B cell (primary cell): ENCODE measurements at regions not wholly inside any gene's neighbourhood (a gene's known extent, or its start where the extent isn't known, plus 50 kb on each side); places are given as distances from the start of the nearest gene placed in this dataset.

Experiments used
- ATAC-seq: fragments of 200-7000 bp; cut with Tn5 transposase; one replicate; pipeline ENCODE4 v1.10.0; 2021; ENCODE audit warnings: low read depth, mild to moderate bottlenecking, moderate number of reproducible peaks, moderate library complexity
- CTCF ChIA-PET: fragments of 350-600 bp; sonication (Branson Sonifier 250); formaldehyde crosslinking; loops from one replicate; lab custom pipeline; 2021; ENCODE audit warnings: antibody characterized with exemption, inconsistent platforms; lab: Charles Lee
- POLR2A ChIA-PET: fragments of 350-600 bp; sonication (Branson Sonifier 250); formaldehyde crosslinking; loops from one replicate; lab custom pipeline; 2021; ENCODE audit warnings: antibody characterized with exemption; lab: Charles Lee
- DNase-seq: peaks from one replicate; pipeline ENCODE4 v3.0.0; 2013
- H2AFZ ChIP-seq: 2 replicates; pipeline ENCODE4 v1.6.1; 2012; ENCODE audit warnings: mild to moderate bottlenecking, low read depth, low read length; ENCODE audit not compliant: insufficient read depth, poor library complexity, severe bottlenecking
- H3K27ac ChIP-seq, 2 donors: 1 replicate in 1 of 2; 2 replicates in 1 of 2; pipeline ENCODE4 v1.5.1; 2012 to 2013; ENCODE audit warnings: low read length in 2 of 2, mild to moderate bottlenecking in 2 of 2, moderate library complexity in 1 of 2
- H3K27me3 ChIP-seq, 4 experiments: fragments of 200-600 bp in 1 of 4; sonication (generic) in 1 of 4; replicated peaks in 1 of 4; 1 replicate in 2 of 4; 2 replicates in 2 of 4; pipeline versions ENCODE4 v1.6.1 to v1.7.0; 2013 to 2016; ENCODE audit warnings: low read length in 3 of 4, mild to moderate bottlenecking in 2 of 4, mixed read lengths in 1 of 4, moderate library complexity in 1 of 4; ENCODE audit not compliant: insufficient read depth in 4 of 4, control insufficient read depth in 3 of 4; ENCODE audit errors: control extremely low read depth in 1 of 4
- H3K36me3 ChIP-seq, 2 experiments: replicated peaks in 1 of 2; 1 replicate in 1 of 2; 2 replicates in 1 of 2; pipeline versions ENCODE4 v1.6.1 to v1.7.1; 2013; ENCODE audit warnings: low read length in 1 of 2; ENCODE audit not compliant: insufficient read depth in 2 of 2, control insufficient read depth in 1 of 2; ENCODE audit errors: control extremely low read depth in 1 of 2, extremely low read depth in 1 of 2
- H3K4me1 ChIP-seq, 2 donors: fragments of 200-600 bp in 1 of 2; sonication (generic) in 1 of 2; 1 replicate in 1 of 2; 2 replicates in 1 of 2; pipeline versions ENCODE4 v1.5.1 to v1.6.1; 2013 to 2017; ENCODE audit warnings: low read length in 2 of 2; ENCODE audit not compliant: control insufficient read depth in 2 of 2, insufficient read depth in 2 of 2
- H3K4me2 ChIP-seq: replicated peaks from 2 replicates; pipeline ENCODE3; 2012; ENCODE audit warnings: mild to moderate bottlenecking, low read depth, low read length; ENCODE audit not compliant: poor library complexity, severe bottlenecking
- H3K4me3 ChIP-seq, 5 experiments: fragments of 200-600 bp in 1 of 5; sonication (generic) in 1 of 5; 1 replicate in 3 of 5; 2 replicates in 2 of 5; pipeline versions ENCODE4 v1.5.1 to v1.7.0; 2011 to 2016; ENCODE audit warnings: low read length in 4 of 5, mild to moderate bottlenecking in 4 of 5, low read depth in 2 of 5, control low read depth in 1 of 5, moderate library complexity in 1 of 5; ENCODE audit not compliant: insufficient read depth in 1 of 5; ENCODE audit errors: control extremely low read depth in 1 of 5, extremely low read depth in 1 of 5
- H3K79me2 ChIP-seq: fragments of 200-600 bp; sonication (generic); one replicate; pipeline ENCODE4 v1.6.0; 2016; ENCODE audit warnings: low read length; ENCODE audit not compliant: control insufficient read depth, insufficient read depth
- H3K9ac ChIP-seq: fragments of 200-600 bp; sonication (generic); 2 replicates; pipeline ENCODE4 v1.6.1; 2017; ENCODE audit warnings: mild to moderate bottlenecking, low read length, moderate library complexity
- H3K9me3 ChIP-seq, 3 donors: one replicate each; pipeline versions ENCODE4 v1.6.1 to v1.7.1; 2013; ENCODE audit warnings: low read length in 2 of 3; ENCODE audit not compliant: control insufficient read depth in 2 of 3, insufficient read depth in 1 of 3; ENCODE audit errors: control extremely low read depth in 1 of 3
- H4K20me1 ChIP-seq: 2 replicates; pipeline ENCODE4 v1.6.0; 2012; ENCODE audit warnings: mild to moderate bottlenecking, low read length; ENCODE audit not compliant: insufficient read depth, control insufficient read depth, poor library complexity, severe bottlenecking
- H3K27ac Mint-ChIP-seq: one replicate; pipeline ENCODE4 v1.8.0; 2021; ENCODE audit warnings: mixed read lengths
- H3K27me3 Mint-ChIP-seq: one replicate; pipeline ENCODE4 v1.8.0; 2021; ENCODE audit warnings: mixed read lengths
- H3K4me1 Mint-ChIP-seq: one replicate; pipeline ENCODE4 v1.8.0; 2021; ENCODE audit warnings: mixed read lengths
- H3K4me3 Mint-ChIP-seq: one replicate; pipeline ENCODE4 v1.8.0; 2021; ENCODE audit warnings: mixed read lengths
- H3K9me3 Mint-ChIP-seq: one replicate; pipeline ENCODE4 v1.8.0; 2022; ENCODE audit warnings: mixed read lengths; ENCODE audit not compliant: insufficient read depth
- EZH2 ChIP-seq: IDR thresholded peaks from 2 replicates; pipeline ENCODE4 v1.6.1; 2012; ENCODE audit warnings: borderline replicate concordance, low read depth, mild to moderate bottlenecking, moderate library complexity, low read length; ENCODE audit not compliant: insufficient read depth, poor library complexity, severe bottlenecking
- WGBS: methylation state at CpG from one replicate; pipeline ENCODE4 v1.1.5; 2013; ENCODE audit warnings: missing lambda C conversion rate; ENCODE audit not compliant: insufficient coverage; 5-methylcytosine and 5-hydroxymethylcytosine counted together
- intact Hi-C: fragments of 100-400 bp; cut with micrococcal nuclease; formaldehyde crosslinking; loops from one replicate; pipeline ENCODE4 v1.10.0; 2022
- TF ChIP-seq, protein P1 (sequence below): fragments of 200-600 bp; IDR thresholded peaks from one replicate; pipeline ENCODE4 v1.8.0; 2022; ENCODE audit warnings: antibody characterized with exemption, mild to moderate bottlenecking

DNA sequence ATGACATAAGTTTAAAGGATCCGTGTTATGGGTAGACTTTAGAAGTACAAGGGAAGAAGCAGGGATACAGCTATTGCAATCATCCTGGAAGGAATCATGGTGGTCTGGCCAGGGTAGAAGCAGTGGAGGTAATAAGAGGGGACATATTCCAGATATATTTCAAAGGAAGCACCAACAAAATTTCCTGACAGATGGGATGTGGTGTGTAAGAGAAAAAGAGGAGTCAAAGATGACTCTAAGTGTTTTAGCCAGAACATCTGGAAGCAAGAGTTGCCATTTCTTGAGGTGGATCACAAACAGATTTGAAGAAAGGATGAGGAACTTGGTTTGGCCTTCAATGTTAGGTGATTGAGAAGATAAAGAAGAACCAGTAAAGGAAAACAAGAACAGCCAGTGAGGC lies 133.1 kb upstream of the CTAGE1 start:
- no peak overlapping the region for H3K4me3 ChIP-seq
- Mint-ChIP-seq H3K4me1 (no peaks in the 10 kb centered on the region), H3K27me3 (peaks cover 3% of the 10 kb centered on the region), H3K27ac (no peak overlapping the region), H3K4me3 (no peak overlapping the region), H3K9me3 (no peaks in the 10 kb centered on the region)
- DNase-seq (no peak), ATAC-seq (no peak)
- TF ChIP-seq, protein P1, sequence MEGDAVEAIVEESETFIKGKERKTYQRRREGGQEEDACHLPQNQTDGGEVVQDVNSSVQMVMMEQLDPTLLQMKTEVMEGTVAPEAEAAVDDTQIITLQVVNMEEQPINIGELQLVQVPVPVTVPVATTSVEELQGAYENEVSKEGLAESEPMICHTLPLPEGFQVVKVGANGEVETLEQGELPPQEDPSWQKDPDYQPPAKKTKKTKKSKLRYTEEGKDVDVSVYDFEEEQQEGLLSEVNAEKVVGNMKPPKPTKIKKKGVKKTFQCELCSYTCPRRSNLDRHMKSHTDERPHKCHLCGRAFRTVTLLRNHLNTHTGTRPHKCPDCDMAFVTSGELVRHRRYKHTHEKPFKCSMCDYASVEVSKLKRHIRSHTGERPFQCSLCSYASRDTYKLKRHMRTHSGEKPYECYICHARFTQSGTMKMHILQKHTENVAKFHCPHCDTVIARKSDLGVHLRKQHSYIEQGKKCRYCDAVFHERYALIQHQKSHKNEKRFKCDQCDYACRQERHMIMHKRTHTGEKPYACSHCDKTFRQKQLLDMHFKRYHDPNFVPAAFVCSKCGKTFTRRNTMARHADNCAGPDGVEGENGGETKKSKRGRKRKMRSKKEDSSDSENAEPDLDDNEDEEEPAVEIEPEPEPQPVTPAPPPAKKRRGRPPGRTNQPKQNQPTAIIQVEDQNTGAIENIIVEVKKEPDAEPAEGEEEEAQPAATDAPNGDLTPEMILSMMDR = no peak
- no peak for TF ChIP-seq EZH2
- no peaks in the 10 kb centered on the region for H3K27me3 ChIP-seq
- no peaks in the 10 kb centered on the region for H3K36me3 ChIP-seq
- ChIA-PET CTCF (no interaction called here), POLR2A (no interaction called here)
- no peaks in the 10 kb centered on the region for H4K20me1 ChIP-seq
- 100% methylated on average over 1 of the region's 1 CpG for WGBS
- no peak overlapping the region for H3K27ac ChIP-seq
- H3K9ac ChIP-seq = no peak overlapping the region
- H3K9me3 ChIP-seq = no peaks in the 10 kb centered on the region
- no peak overlapping the region for H2AFZ ChIP-seq
- H3K79me2 ChIP-seq = no peaks in the 10 kb centered on the region
- no peaks in the 10 kb centered on the region for H3K4me1 ChIP-seq
- intact Hi-C loops = no loop called here
- no peak overlapping the region for H3K4me2 ChIP-seq

DNA sequence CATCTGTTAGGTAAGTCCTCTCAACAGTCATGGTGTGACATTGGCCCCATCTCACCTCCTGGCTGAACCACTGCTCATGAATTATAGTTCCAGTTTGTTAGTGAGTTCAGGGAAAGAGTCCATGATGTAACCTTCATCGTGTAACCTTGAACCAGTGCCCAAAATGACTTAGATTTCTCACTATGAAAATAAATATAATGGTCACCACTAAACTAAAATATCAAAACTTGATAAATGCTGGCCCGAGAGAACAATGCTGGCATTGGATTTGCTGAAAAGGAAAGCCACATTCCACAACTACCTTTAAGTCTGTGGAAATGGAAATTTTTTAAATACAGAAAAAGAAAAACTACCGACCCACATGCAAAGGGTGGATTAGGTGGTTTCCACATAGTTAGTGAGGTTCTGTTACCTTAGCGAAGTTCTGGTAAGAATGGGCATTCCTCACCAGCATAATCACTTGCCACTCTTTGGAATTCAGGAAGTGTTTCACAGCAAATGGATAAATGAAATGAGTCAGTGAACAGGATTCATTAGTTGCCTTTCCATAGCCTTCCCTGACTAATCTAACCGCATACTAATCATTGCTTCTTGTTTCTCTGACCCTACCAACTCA lies 133.9 kb upstream of the CTAGE1 start:
- Histone ChIP-seq H2AFZ (no peak overlapping the region), H3K27me3 (peaks cover 0 to 4% (median 1%) of the 10 kb centered on the region in 4 experiments), H3K4me3 (no peak overlapping the region), H3K4me1 (no peaks in the 10 kb centered on the region), H4K20me1 (no peaks in the 10 kb centered on the region), H3K9me3 (no peaks in the 10 kb centered on the region), H3K27ac (no peak overlapping the region), H3K9ac (no peak overlapping the region), H3K4me2 (no peak overlapping the region), H3K36me3 (no peaks in the 10 kb centered on the region), H3K79me2 (no peaks in the 10 kb centered on the region)
- no peaks in the 10 kb centered on the region for H3K4me1 Mint-ChIP-seq
- H3K4me3 Mint-ChIP-seq = no peak overlapping the region
- DNase-seq = no peak
- ChIA-PET POLR2A (no interaction called here), CTCF (no interaction called here)
- H3K9me3 Mint-ChIP-seq = no peaks in the 10 kb centered on the region
- H3K27me3 Mint-ChIP-seq = peaks cover 10% of the 10 kb centered on the region
- no peak for ATAC-seq
- TF ChIP-seq, protein P1 = no peak
- no peak for TF ChIP-seq EZH2
- intact Hi-C loops = no loop called here
- H3K27ac Mint-ChIP-seq = no peak overlapping the region
- WGBS = no CpG with 5 or more reads among the region's 5 CpGs
